GM12892 (cell line): ENCODE measurements at regions not wholly inside any gene's neighbourhood (a gene's known extent, or its start where the extent isn't known, plus 50 kb on each side); places are given as distances from the start of the nearest gene placed in this dataset.

Experiments used
- DNase-seq: peaks from one replicate; pipeline ENCODE4 v3.0.0; 2011; ENCODE audit not compliant: insufficient read length
- FAIRE-seq: peaks from 2 replicates; lab custom pipeline; 2011; peaks lifted over from hg19 to GRCh38; lab: Jason Lieb, UNC
- POLR2A ChIP-seq: IDR thresholded peaks from 2 replicates; pipeline ENCODE4 v1.6.1; 2011; ENCODE audit warnings: low read depth, low read length, control low read depth
- POLR2AphosphoS5 ChIP-seq: IDR thresholded peaks from 2 replicates; pipeline ENCODE4 v1.6.1; 2011; ENCODE audit warnings: low read depth, low read length, control low read depth
- TAF1 ChIP-seq: IDR thresholded peaks from 2 replicates; pipeline ENCODE4 v1.6.1; 2011; ENCODE audit warnings: low read depth, mild to moderate bottlenecking, control low read depth, low read length, borderline replicate concordance

DNA sequence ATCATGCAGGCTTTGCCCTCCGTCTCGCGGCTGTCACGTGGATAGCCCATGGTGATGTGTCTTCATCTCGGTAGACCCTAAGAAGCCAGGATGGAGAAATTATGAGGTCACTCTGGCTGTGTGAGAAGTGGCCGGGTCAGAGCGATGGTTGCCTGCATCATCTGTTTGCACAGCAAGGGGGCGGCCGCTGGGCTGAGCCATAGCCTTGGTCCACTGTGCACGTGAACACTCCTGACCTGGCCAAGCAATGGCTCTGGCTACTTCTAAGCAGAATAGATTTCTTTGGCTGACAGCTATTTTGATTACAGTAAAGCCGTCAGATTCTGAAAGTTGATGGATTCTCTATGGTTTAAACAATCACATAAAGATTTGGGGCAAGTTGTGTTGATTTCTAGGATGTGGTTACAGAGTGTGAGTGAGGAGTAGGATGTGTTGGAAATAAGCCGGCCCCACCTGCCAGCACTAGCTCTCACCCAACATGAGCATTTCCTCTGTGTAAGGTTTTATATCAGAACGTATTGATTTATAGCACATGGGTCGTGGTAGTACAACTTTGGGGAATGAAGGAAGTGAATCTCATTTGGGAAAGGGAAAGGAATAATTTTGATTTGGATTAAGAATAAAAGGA is 214.4 kb upstream of the GPR26 start:
- TF ChIP-seq TAF1 (no peak), POLR2A (no peak), POLR2AphosphoS5 (no peak)
- DNase-seq (no peak), FAIRE-seq (no peak)

DNA sequence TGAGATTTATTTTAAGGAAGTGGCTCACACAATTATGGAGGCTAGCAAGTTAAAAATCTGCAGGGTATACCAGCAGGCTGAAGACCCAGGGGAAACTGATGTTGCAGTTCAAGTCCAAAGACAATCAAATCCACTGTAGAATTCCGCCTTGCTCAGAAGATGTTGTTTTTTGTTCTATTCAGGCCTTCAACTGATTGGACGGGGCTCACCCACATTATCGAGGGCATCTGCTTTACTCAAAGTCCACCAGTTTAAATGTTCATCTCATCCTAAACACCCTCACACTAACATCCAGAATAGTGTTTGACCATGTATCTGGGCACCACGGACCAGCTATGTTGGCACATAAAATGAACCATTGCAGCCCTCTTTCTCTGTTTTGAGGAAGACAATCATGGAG is 211.2 kb upstream of the GPR26 start:
- DNase-seq: no peak
- no peak for TF ChIP-seq POLR2A
- FAIRE-seq: no peak

DNA sequence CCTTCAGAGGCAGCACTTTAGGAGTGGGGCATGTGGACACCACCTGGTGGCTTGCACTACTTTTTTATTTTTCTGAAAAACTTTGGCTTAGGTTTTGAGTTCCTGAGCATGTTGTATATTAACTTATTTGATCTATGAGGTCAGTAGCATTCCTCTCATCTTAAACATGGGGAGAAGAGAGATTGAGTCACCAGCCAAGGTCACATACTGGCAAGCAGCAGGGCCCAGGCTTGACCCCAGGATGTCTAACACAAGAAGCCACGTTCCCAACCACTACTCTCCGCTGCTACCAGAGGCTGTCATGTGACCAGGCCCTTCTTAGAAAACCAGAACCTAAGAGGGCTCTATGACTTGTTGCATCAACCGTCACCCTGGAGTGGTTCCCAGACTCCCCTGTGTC is 210.3 kb upstream of the GPR26 start:
- TF ChIP-seq POLR2A: no peak
- DNase-seq: no peak
- no peak for FAIRE-seq

DNA sequence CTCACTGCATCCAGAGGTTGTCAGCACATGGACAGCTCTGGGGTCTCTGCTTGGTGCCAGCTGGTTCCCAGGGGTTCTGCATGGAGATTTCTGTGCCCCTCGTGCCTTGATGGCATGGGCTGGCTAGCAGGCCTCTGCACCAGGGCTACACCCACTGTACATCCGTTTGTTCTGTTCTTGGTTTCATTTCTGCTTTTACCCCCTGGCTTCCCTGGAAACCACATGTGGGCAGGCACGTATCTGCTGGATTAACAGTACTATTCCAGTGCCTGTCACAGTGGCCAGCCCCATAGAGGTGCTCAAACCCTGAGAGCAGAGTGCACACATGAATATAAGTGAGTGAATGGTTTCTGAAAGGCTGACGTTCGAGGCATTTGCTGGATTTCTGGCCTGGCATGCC is 207.2 kb upstream of the GPR26 start:
- no peak for TF ChIP-seq POLR2AphosphoS5
- TF ChIP-seq TAF1: no peak
- TF ChIP-seq POLR2A: no peak
- FAIRE-seq: peak; percentile 81
- DNase-seq: peak; percentile 37

DNA sequence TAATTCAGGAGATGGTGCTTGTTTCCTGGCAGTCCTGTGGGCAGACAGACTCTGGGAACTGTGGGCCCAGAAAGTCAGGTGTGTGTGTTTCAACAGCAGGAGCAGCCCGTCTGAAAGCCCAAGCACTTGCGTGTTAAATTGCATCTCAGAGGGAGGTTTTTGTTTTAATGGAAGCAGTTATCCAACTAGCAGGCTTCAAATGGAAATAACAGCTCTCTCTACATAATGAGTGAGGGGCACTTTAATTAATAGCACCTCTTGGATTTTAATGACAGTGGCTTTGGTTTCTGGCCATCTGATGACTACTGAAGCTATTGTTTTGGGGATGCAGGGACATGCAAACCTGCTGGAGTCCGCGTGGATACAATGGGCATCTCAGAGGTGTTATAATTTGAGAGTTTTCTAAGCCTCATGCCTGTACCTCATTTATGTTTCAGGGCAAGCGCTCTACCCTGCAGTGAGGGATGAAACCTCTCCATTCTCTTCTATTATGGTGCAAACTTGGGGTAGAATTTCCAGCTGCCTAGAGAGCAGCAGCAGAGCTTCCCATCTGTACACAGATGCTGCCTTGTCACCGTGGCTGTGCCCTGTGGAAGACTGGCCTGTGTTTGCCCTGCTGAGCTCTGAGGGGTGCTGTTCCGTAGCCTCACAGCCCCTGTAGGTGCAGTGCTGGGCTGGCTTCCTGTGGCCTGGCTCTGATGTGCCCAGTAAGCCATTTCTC is 206.6 kb upstream of the GPR26 start:
- no peak for FAIRE-seq
- TF ChIP-seq POLR2A (no peak), POLR2AphosphoS5 (no peak), TAF1 (no peak)
- DNase-seq: no peak

DNA sequence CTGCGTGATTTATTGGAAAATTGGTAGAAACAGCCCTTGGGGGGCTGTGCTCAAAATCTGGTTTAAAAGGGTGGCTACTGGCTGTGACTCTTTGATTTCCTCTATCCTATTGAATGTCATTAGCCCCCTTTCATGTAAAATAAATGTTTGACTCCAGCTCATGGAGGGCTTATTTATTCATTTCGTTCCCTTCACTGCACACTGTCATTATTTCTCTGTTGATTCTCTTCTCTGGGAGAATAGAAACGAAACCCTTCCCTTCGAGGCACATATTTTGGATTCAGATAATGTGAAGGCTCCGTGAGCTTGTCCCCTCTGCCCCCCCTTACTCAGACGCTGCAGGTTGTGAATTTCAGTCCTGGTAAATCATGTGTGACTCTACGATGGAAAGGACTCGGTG is 203.9 kb upstream of the GPR26 start:
- no peak for TF ChIP-seq POLR2AphosphoS5
- no peak for TF ChIP-seq TAF1
- no peak for TF ChIP-seq POLR2A
- no peak for FAIRE-seq
- DNase-seq: no peak

DNA sequence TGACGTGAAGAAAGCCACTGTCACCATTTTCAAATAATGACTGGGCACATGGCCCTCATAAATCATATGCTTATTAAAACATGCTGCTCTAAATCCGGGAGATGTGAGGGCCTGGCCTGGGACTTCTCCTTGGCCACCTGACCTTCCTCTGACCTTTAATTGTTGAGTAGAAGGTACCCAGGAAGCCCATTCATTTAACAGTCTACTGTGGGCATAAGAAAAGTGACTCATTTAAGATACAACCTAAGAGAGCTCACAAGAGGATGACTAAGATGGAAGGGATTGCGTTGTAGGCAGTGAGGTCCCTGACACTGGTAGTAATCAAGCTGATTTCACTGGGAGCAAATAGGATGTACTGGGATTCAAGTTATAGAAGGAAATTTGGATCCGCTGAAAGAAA is 203.4 kb upstream of the GPR26 start:
- TF ChIP-seq POLR2AphosphoS5 (no peak), POLR2A (no peak), TAF1 (no peak)
- DNase-seq (no peak), FAIRE-seq (no peak)

DNA sequence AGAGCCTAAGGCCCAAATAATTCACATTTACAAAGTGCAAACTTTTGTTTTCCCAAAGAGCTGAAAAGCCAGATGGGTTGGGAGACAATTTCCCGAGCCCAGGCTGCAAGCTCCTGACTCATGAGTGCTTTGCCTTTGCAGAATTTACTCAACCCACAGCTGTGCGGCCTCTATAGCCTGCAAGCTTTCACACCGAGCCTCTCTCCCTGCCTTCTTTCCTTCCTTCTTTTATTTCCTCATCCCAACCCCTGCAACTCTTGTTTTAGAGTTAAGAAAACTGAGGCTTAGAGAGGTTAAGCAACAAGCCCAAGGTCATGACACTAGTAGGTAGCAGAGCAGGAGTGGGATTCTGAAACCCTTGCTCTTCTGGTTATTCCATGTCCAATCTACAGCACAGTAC is 203.0 kb upstream of the GPR26 start:
- TF ChIP-seq POLR2AphosphoS5 (no peak), POLR2A (no peak), TAF1 (no peak)
- DNase-seq (no peak), FAIRE-seq (no peak)

DNA sequence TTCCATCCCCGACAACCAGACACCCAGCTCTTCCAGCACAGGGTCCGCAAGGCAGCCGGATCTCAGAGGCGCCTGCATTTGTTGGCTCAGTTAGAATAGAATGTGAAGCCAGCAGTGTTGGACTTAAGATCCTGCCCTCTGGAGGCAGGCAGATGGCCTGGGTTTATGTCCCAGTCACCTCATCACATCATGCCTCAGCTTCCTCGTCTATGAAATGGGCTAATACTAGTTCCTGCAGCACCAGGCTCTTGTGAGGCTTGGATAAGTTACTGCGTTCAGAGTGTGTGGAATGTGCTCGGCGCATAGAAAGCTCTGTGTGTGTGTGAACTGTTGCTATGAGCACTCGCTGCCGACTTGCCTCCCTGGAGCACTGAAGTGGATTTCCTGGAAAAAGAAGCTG is 202.5 kb upstream of the GPR26 start:
- FAIRE-seq: no peak

DNA sequence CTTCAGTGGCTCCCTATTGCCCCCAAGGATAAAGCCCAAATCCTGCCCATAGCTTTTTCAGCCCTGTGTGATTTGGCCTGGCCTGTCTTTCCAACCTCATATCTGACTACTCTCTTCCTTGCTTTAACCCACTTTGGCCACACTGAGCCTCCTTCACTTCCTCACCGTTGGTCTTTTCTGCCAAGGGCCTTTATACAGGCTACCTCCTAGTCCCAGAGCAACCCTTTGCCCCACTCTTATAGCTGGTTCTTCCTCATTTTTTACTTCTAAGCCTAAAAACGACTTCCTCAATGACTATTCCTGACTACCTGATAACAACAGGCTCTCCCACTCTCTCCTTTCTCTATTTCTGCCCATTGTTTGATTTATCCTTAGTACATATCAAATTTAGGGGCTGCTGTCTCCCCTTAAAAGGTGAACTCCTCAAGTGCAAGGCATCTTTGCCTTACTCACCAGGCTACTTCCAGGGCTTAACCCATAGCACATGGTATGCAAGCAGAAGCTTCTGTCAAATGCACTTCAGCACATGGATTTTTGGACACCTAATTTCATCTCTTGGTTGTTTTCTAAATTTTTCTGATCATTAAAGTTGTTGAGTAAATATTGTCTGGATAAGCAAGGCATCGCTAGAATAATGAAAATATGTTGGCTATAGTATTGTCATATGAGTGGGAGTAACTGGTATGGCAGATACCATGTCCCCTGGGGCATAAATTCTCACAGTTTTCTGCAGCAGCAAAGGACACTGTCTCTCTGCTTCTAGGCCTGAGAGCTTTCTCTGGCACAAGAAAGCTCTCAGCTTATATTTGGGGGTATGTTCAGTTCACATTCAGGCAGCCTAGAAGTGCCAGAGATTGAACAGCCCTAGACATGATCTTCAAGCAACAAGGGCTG is 201.5 kb upstream of the GPR26 start:
- DNase-seq (no peak), FAIRE-seq (peak; percentile 24)
- TF ChIP-seq POLR2AphosphoS5 (no peak), POLR2A (no peak), TAF1 (no peak)

More for the DNA sequence above, 202.5 kb upstream of the GPR26 start:
- DNase-seq: no peak
- TF ChIP-seq TAF1: no peak
- no peak for TF ChIP-seq POLR2AphosphoS5
- TF ChIP-seq POLR2A: no peak

DNA sequence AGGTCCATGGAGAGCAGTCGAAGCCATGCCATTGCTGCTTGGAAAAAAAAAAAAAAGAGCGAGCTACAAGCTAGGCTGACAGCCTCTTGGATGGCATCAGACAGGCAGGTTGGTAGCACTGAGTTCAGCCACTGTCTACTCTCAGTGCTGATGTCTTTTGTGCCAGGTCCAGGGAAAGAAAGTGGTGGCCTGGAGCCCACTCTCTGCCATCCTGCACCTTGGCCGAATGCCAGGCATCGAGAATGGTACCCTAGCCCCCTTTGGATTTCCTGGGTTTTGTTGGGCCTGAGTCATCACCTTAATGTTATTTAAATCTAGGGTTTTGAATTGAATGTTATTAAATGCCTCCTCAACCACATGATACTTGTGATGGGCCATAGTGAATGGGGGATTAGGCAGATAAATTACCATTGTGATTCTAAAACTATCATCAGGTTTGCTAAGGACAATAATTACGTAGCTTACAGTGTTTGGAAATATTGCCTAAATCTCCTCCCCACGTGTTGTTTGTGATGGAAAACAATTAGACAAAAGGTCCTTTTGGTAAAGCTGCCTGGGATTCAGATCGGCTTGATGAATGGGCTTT is 195.7 kb upstream of the GPR26 start:
- no peak for DNase-seq
- TF ChIP-seq POLR2A: no peak
- TF ChIP-seq TAF1: no peak
- TF ChIP-seq POLR2AphosphoS5: no peak
- FAIRE-seq: no peak
